Activated CD4-positive, alpha-beta T cell treated with anti-CD3 and anti-CD28 coated beads for 36 hours (primary cell): ENCODE measurements at regions not wholly inside any gene's neighbourhood (a gene's known extent, or its start where the extent isn't known, plus 50 kb on each side); places are given as distances from the start of the nearest gene placed in this dataset.

ENCODE experiments used
- ATAC-seq: fragments of 200-7000 bp; cut with Tn5 transposase; one replicate; pipeline ENCODE4 v1.10.0; 2021; ENCODE audit warnings: mild to moderate bottlenecking, moderate library complexity
- CTCF ChIA-PET: fragments of 350-600 bp; sonication (Branson Sonifier 250); formaldehyde crosslinking; loops from one replicate; lab custom pipeline; 2021; ENCODE audit warnings: antibody characterized with exemption; lab: Charles Lee
- POLR2A ChIA-PET: fragments of 350-600 bp; sonication (Branson Sonifier 250); formaldehyde crosslinking; loops from one replicate; lab custom pipeline; 2021; ENCODE audit warnings: antibody characterized with exemption, inconsistent platforms; lab: Charles Lee
- DNase-seq: peaks from one replicate; pipeline ENCODE4 v3.0.0-alpha.2; 2020
- H3K27ac Mint-ChIP-seq: one replicate; pipeline ENCODE4 v1.8.0; 2021; ENCODE audit warnings: mixed read lengths
- H3K27me3 Mint-ChIP-seq: one replicate; pipeline ENCODE4 v1.8.0; 2021; ENCODE audit warnings: mixed read lengths
- H3K36me3 Mint-ChIP-seq: one replicate; pipeline ENCODE4 v1.8.0; 2021; ENCODE audit warnings: low read depth, mixed read lengths
- H3K4me1 Mint-ChIP-seq: one replicate; pipeline ENCODE4 v1.8.0; 2021; ENCODE audit warnings: mixed read lengths
- H3K4me3 Mint-ChIP-seq: one replicate; pipeline ENCODE4 v1.8.0; 2021; ENCODE audit warnings: mild to moderate bottlenecking, moderate library complexity, mixed read lengths
- H3K9me3 Mint-ChIP-seq: one replicate; pipeline ENCODE4 v1.8.0; 2021; ENCODE audit warnings: low read depth, mixed read lengths
- intact Hi-C, 2 experiments: fragments of 100-400 bp; cut with DNase I in 1 of 2; cut with micrococcal nuclease in 1 of 2; formaldehyde crosslinking; loops; one replicate each; pipeline versions ENCODE4 v1.14.2 to v1.15.1; 2022 to 2024; cut with DNase I, micrococcal nuclease

- ChIA-PET POLR2A (no interaction called here), CTCF (interaction anchor here (1.2 kb wide), 1 partner anchor 23 kb away, joined by 3 read pairs; no protein-coding TSS in a partner anchor)
- intact Hi-C loops, result no loop called here
- ATAC-seq, result no peak
- Mint-ChIP-seq H3K27me3 (peaks cover 26% of the 10 kb centered on the region), H3K9me3 (no peaks in the 10 kb centered on the region), H3K4me1 (no peaks in the 10 kb centered on the region), H3K27ac (no peak overlapping the region), H3K4me3 (no peak overlapping the region), H3K36me3 (no peaks in the 10 kb centered on the region)
- no peak for DNase-seq
Measured at GRCh38 chr22:48890693-48891554, 936.7 kb downstream of the BRD1 start.

GRCh38 chr22:48889887-48890692, 937.6 kb downstream of the BRD1 start:
- DNase-seq (no peak), ATAC-seq (no peak)
- no peaks in the 10 kb centered on the region for H3K4me1 Mint-ChIP-seq
- no peaks in the 10 kb centered on the region for H3K9me3 Mint-ChIP-seq
- H3K27ac Mint-ChIP-seq, result no peak overlapping the region
- intact Hi-C loops, result no loop called here
- no peak overlapping the region for H3K4me3 Mint-ChIP-seq
- peaks cover 20% of the 10 kb centered on the region for H3K27me3 Mint-ChIP-seq
- ChIA-PET POLR2A (no interaction called here), CTCF (no interaction called here)
- H3K36me3 Mint-ChIP-seq, result no peaks in the 10 kb centered on the region

GRCh38 chr22:48889209-48889830, 938.4 kb downstream of the BRD1 start:
- Mint-ChIP-seq H3K4me1 (no peaks in the 10 kb centered on the region), H3K9me3 (no peaks in the 10 kb centered on the region), H3K27ac (no peak overlapping the region), H3K4me3 (no peak overlapping the region), H3K27me3 (peaks cover 16% of the 10 kb centered on the region), H3K36me3 (no peaks in the 10 kb centered on the region)
- intact Hi-C loops, result no loop called here
- no peak for DNase-seq
- ATAC-seq, result no peak
- POLR2A ChIA-PET, result no interaction called here
- CTCF ChIA-PET, result interaction anchor here (0.6 kb wide), 1 partner anchor 596 kb away, joined by 3 read pairs; no protein-coding TSS in a partner anchor

GRCh38 chr22:48888466-48889208, 939.0 kb downstream of the BRD1 start:
- Mint-ChIP-seq H3K27ac (no peak overlapping the region), H3K36me3 (no peaks in the 10 kb centered on the region), H3K27me3 (peaks cover 14% of the 10 kb centered on the region), H3K4me3 (no peak overlapping the region), H3K9me3 (no peaks in the 10 kb centered on the region), H3K4me1 (no peaks in the 10 kb centered on the region)
- POLR2A ChIA-PET, result no interaction called here
- ATAC-seq, result no peak
- CTCF ChIA-PET, result interaction anchor here (0.6 kb wide), 1 partner anchor 597 kb away, joined by 3 read pairs; no protein-coding TSS in a partner anchor
- no peak for DNase-seq
- intact Hi-C loops, result no loop called here

- no peak overlapping the region for H3K4me3 Mint-ChIP-seq
- ChIA-PET POLR2A (no interaction called here), CTCF (no interaction called here)
- no peak for ATAC-seq
- no peaks in the 10 kb centered on the region for H3K4me1 Mint-ChIP-seq
- H3K9me3 Mint-ChIP-seq, result no peaks in the 10 kb centered on the region
- intact Hi-C loops, result no loop called here
- H3K27me3 Mint-ChIP-seq, result peaks cover 14% of the 10 kb centered on the region
- no peaks in the 10 kb centered on the region for H3K36me3 Mint-ChIP-seq
- no peak overlapping the region for H3K27ac Mint-ChIP-seq
- no peak for DNase-seq
Measured at GRCh38 chr22:48887394-48888332, 940.0 kb downstream of the BRD1 start.

GRCh38 chr22:48886604-48887393, 940.9 kb downstream of the BRD1 start:
- ATAC-seq (no peak), DNase-seq (no peak)
- H3K27ac Mint-ChIP-seq, result no peak overlapping the region
- POLR2A ChIA-PET, result no interaction called here
- H3K27me3 Mint-ChIP-seq, result peaks cover 10% of the 10 kb centered on the region
- H3K9me3 Mint-ChIP-seq, result no peaks in the 10 kb centered on the region
- no peaks in the 10 kb centered on the region for H3K4me1 Mint-ChIP-seq
- CTCF ChIA-PET, result interaction anchor here (0.6 kb wide), 1 partner anchor 13 kb away, joined by 3 read pairs; no protein-coding TSS in a partner anchor
- H3K36me3 Mint-ChIP-seq, result no peaks in the 10 kb centered on the region
- H3K4me3 Mint-ChIP-seq, result no peak overlapping the region
- intact Hi-C loops, result no loop called here

GRCh38 chr22:48885919-48886305, 941.8 kb downstream of the BRD1 start:
- ATAC-seq, result no peak
- intact Hi-C loops, result no loop called here
- H3K27ac Mint-ChIP-seq, result no peak overlapping the region
- no peaks in the 10 kb centered on the region for H3K36me3 Mint-ChIP-seq
- no peaks in the 10 kb centered on the region for H3K9me3 Mint-ChIP-seq
- peaks cover 8% of the 10 kb centered on the region for H3K27me3 Mint-ChIP-seq
- H3K4me1 Mint-ChIP-seq, result no peaks in the 10 kb centered on the region
- DNase-seq, result no peak
- POLR2A ChIA-PET, result no interaction called here
- CTCF ChIA-PET, result interaction anchor here (0.6 to 0.7 kb wide), 2 partner anchors 14 to 660 kb away, joined by 3 to 5 read pairs; no protein-coding TSS in a partner anchor
- no peak overlapping the region for H3K4me3 Mint-ChIP-seq

- Mint-ChIP-seq H3K36me3 (no peaks in the 10 kb centered on the region), H3K9me3 (no peaks in the 10 kb centered on the region), H3K4me1 (no peaks in the 10 kb centered on the region), H3K4me3 (no peak overlapping the region), H3K27me3 (peaks cover 8% of the 10 kb centered on the region), H3K27ac (no peak overlapping the region)
- DNase-seq, result no peak
- ChIA-PET CTCF (interaction anchor here (0.7 kb wide), 1 partner anchor 661 kb away, joined by 5 read pairs; no protein-coding TSS in a partner anchor), POLR2A (no interaction called here)
- no peak for ATAC-seq
- intact Hi-C loops, result no loop called here
Measured at GRCh38 chr22:48885271-48885918, 942.3 kb downstream of the BRD1 start.

- ATAC-seq (no peak), DNase-seq (no peak)
- Mint-ChIP-seq H3K27me3 (peaks cover 9% of the 10 kb centered on the region), H3K4me3 (no peak overlapping the region), H3K4me1 (no peaks in the 10 kb centered on the region), H3K9me3 (no peaks in the 10 kb centered on the region), H3K27ac (no peak overlapping the region), H3K36me3 (no peaks in the 10 kb centered on the region)
- intact Hi-C loops, result no loop called here
- ChIA-PET CTCF (no interaction called here), POLR2A (no interaction called here)
Measured at GRCh38 chr22:48884786-48885185, 942.9 kb downstream of the BRD1 start.
